H1 (cell line): ENCODE measurements at regions not wholly inside any gene's neighbourhood (a gene's known extent, or its start where the extent isn't known, plus 50 kb on each side); places are given as distances from the start of the nearest gene placed in this dataset.

Source experiments
- CBX5 ChIP-seq: fragments of 300-800, 300-1000 bp; sonication (generic); IDR thresholded peaks from 2 replicates; pipeline ENCODE4 v1.7.1; 2016; ENCODE audit warnings: antibody characterized with exemption, low read length, low read depth
- CTCF ChIP-seq, 3 experiments: IDR thresholded peaks; 1 replicate in 2 of 3; 2 replicates in 1 of 3; pipeline versions ENCODE4 v1.5.1 to v1.6.1; 2011; ENCODE audit warnings: low read length in 3 of 3, mild to moderate bottlenecking in 3 of 3, inconsistent platforms in 2 of 3, low read depth in 1 of 3, moderate library complexity in 1 of 3; ENCODE audit not compliant: insufficient read depth in 1 of 3; ENCODE audit errors: control extremely low read depth in 1 of 3
- EP300 ChIP-seq, 2 experiments: IDR thresholded peaks; 1 replicate in 1 of 2; 2 replicates in 1 of 2; pipeline ENCODE4 v1.6.1; 2011 to 2012; ENCODE audit warnings: low read depth in 2 of 2, low read length in 2 of 2, mild to moderate bottlenecking in 2 of 2, borderline replicate concordance in 1 of 2, inconsistent platforms in 1 of 2, moderate library complexity in 1 of 2
- EZH2 ChIP-seq: fragments of 200-600 bp; sonication (generic); IDR thresholded peaks from 2 replicates; pipeline ENCODE4 v1.7.1; 2012; ENCODE audit warnings: low read depth, mild to moderate bottlenecking, moderate library complexity, low read length, inconsistent platforms; ENCODE audit not compliant: severe bottlenecking
- PHF8 ChIP-seq: fragments of 200-600 bp; sonication (generic); conservative IDR thresholded peaks from 2 replicates; pipeline ENCODE4 v1.7.1; 2012; ENCODE audit warnings: low read depth, mild to moderate bottlenecking, inconsistent platforms, low read length, moderate library complexity
- POLR2A ChIP-seq, 2 experiments: IDR thresholded peaks; 1 replicate in 1 of 2; 2 replicates in 1 of 2; pipeline ENCODE4 v1.6.1; 2011; ENCODE audit warnings: low read depth in 2 of 2, low read length in 2 of 2, mild to moderate bottlenecking in 2 of 2; ENCODE audit errors: control extremely low read depth in 1 of 2
- SUZ12 ChIP-seq: fragments of 200-600 bp; sonication (generic); IDR thresholded peaks from 2 replicates; pipeline ENCODE4 v1.6.1; 2012; ENCODE audit warnings: mild to moderate bottlenecking, inconsistent platforms, low read length, moderate library complexity, mixed read lengths
- TAF1 ChIP-seq: IDR thresholded peaks from 2 replicates; pipeline ENCODE4 v1.6.1; 2011; ENCODE audit warnings: mild to moderate bottlenecking, low read depth, low read length

DNA sequence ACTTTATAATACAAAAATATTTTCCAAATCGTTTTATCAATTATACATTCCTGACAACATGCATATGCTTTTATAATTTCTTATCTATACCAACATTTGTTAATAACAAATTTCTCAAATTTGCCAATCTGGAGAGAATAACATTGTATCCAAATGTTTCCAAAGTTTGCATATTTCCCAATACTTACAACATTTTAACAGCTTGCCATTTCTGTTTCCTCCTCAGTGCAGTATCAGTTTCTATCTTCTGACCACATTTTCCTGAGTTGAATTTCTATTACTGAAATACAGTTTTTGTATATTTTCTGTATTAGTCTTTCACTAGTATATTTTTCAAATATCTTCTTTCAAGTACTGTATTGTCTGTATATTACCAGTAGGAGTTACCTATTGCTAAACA lies 1594.3 kb downstream of the PLA2G4A start:
- TF ChIP-seq PHF8 (no peak), EZH2 (no peak), CBX5 (no peak), CTCF (IDR thresholded peaks at IDR 0.05; ENCODE audit: control extremely low read depth in 1 of 3, insufficient read depth in 1 of 3, low read depth in 1 of 3, low read length in 3 of 3) (no peak), EP300 (IDR thresholded peaks at IDR 0.05; ENCODE audit: borderline replicate concordance in 1 of 2, low read depth in 2 of 2, low read length in 2 of 2) (no peak), TAF1 (no peak), POLR2A (IDR thresholded peaks at IDR 0.05; ENCODE audit: control extremely low read depth in 1 of 2, low read depth in 2 of 2, low read length in 2 of 2) (no peak), SUZ12 (no peak)
